Glutamatergic neuron (in vitro differentiated cells): ENCODE measurements at regions not wholly inside any gene's neighbourhood (a gene's known extent, or its start where the extent isn't known, plus 50 kb on each side); places are given as distances from the start of the nearest gene placed in this dataset.
"Not testable (repeated sequence)": the region's sequence is repeated elsewhere in the genome, so short reads cannot be mapped to it uniquely, and the experiment has no call there.

Experiments used
- DNase-seq: peaks from one replicate; pipeline ENCODE4 v3.0.0; 2022
- H3K27ac Mint-ChIP-seq: one replicate; pipeline ENCODE4 v1.8.0; 2020; ENCODE audit warnings: mild to moderate bottlenecking, mixed read lengths, inconsistent platforms; ENCODE audit not compliant: unreplicated experiment
- H3K27me3 Mint-ChIP-seq: one replicate; pipeline ENCODE4 v1.8.0; 2020; ENCODE audit warnings: mild to moderate bottlenecking, moderate library complexity, mixed read lengths, inconsistent platforms; ENCODE audit not compliant: unreplicated experiment
- H3K36me3 Mint-ChIP-seq: one replicate; pipeline ENCODE4 v1.8.0; 2020; ENCODE audit warnings: mild to moderate bottlenecking, mixed read lengths, inconsistent platforms; ENCODE audit not compliant: unreplicated experiment
- H3K4me1 Mint-ChIP-seq: one replicate; pipeline ENCODE4 v1.8.0; 2020; ENCODE audit warnings: mild to moderate bottlenecking, low read depth, mixed read lengths, inconsistent platforms; ENCODE audit not compliant: unreplicated experiment
- H3K4me3 Mint-ChIP-seq: one replicate; pipeline ENCODE4 v1.8.0; 2020; ENCODE audit warnings: mild to moderate bottlenecking, mixed read lengths, inconsistent platforms; ENCODE audit not compliant: unreplicated experiment
- H3K9me3 Mint-ChIP-seq: one replicate; pipeline ENCODE4 v1.8.0; 2020; ENCODE audit warnings: mild to moderate bottlenecking, moderate library complexity, mixed read lengths, inconsistent platforms; ENCODE audit not compliant: unreplicated experiment
- CTCF ChIP-seq: fragments of 200-600 bp; sonication (generic); IDR thresholded peaks from one replicate; pipeline ENCODE4 v1.5.0; 2021; ENCODE audit not compliant: partially characterized antibody, unreplicated experiment

- not testable (repeated sequence) for H3K27ac Mint-ChIP-seq, DNase-seq
Observed at GRCh38 chr1:46878173-46878782, 63.0 kb downstream of the CYP4A11 start.

GRCh38 chr1:46876093-46876492, 65.2 kb downstream of the CYP4A11 start:
- not testable (repeated sequence) for H3K27ac Mint-ChIP-seq, H3K4me1 Mint-ChIP-seq, DNase-seq, H3K9me3 Mint-ChIP-seq, H3K36me3 Mint-ChIP-seq, H3K27me3 Mint-ChIP-seq, H3K4me3 Mint-ChIP-seq
- peak; percentile 60 for TF ChIP-seq CTCF

More at GRCh38 chr1:46878173-46878782, 63.0 kb downstream of the CYP4A11 start:
- H3K36me3 Mint-ChIP-seq, H3K4me1 Mint-ChIP-seq, H3K9me3 Mint-ChIP-seq, H3K27me3 Mint-ChIP-seq, H3K4me3 Mint-ChIP-seq: not testable (repeated sequence)
- peak; percentile 76 for TF ChIP-seq CTCF
